ENCODE measurements at regions not wholly inside any gene's neighbourhood (a gene's known extent, or its start where the extent isn't known, plus 50 kb on each side); places are given as distances from the start of the nearest gene placed in this dataset.

DNA sequence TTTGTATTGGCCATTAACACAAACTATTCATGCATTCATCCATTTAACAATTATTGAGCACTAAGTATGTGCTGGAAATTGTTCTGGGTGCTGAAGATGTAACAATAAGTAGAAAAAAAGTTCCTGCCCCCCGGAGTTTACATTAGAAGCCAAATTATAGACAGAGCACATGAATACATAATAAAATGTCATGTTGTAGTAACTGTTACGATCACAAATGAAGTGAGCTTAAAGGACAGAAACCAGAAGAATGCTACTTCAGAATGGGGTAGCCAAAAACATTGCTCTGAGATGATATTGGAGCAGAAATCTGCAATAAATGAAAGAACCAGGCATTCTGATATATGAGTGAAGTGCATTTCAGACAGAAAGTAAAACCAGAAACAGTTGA, 256.0 kb upstream of the SETBP1 start:
- TF ChIP-seq EZH2 (IDR thresholded peaks at IDR 0.05) = no peak
- TF ChIP-seq, protein P1, sequence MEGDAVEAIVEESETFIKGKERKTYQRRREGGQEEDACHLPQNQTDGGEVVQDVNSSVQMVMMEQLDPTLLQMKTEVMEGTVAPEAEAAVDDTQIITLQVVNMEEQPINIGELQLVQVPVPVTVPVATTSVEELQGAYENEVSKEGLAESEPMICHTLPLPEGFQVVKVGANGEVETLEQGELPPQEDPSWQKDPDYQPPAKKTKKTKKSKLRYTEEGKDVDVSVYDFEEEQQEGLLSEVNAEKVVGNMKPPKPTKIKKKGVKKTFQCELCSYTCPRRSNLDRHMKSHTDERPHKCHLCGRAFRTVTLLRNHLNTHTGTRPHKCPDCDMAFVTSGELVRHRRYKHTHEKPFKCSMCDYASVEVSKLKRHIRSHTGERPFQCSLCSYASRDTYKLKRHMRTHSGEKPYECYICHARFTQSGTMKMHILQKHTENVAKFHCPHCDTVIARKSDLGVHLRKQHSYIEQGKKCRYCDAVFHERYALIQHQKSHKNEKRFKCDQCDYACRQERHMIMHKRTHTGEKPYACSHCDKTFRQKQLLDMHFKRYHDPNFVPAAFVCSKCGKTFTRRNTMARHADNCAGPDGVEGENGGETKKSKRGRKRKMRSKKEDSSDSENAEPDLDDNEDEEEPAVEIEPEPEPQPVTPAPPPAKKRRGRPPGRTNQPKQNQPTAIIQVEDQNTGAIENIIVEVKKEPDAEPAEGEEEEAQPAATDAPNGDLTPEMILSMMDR (IDR thresholded peaks at IDR 0.05) = no peak

Measured in neural progenitor cell (in vitro differentiated cells).